ENCODE measurements at regions not wholly inside any gene's neighbourhood (a gene's known extent, or its start where the extent isn't known, plus 50 kb on each side); places are given as distances from the start of the nearest gene placed in this dataset.

- TF ChIP-seq CTCF (IDR thresholded peaks at IDR 0.05; ENCODE audit: low read depth, low read length): no peak
- H3K4me3 ChIP-seq (replicated peaks in 1 of 2; ENCODE audit: low read depth in 2 of 2, low read length in 2 of 2): no peak overlapping the region
- DNase-seq (ENCODE audit: low read depth in 2 of 2): no peak
These were observed 101.1 kb upstream of the RASGRP1 start for GRCh38 chr15:38665586-38666305.

- no peak for DNase-seq (ENCODE audit: low read depth in 2 of 2)
- no peak overlapping the region for H3K4me3 ChIP-seq (replicated peaks in 1 of 2; ENCODE audit: low read depth in 2 of 2, low read length in 2 of 2)
- TF ChIP-seq CTCF (IDR thresholded peaks at IDR 0.05; ENCODE audit: low read depth, low read length): no peak
These were observed 102.4 kb upstream of the RASGRP1 start for GRCh38 chr15:38666865-38667510.

GRCh38 chr15:38667890-38668850 lies 103.6 kb upstream of the RASGRP1 start:
- no peak for DNase-seq (ENCODE audit: low read depth in 2 of 2)

GRCh38 chr15:38668898-38669391 lies 104.3 kb upstream of the RASGRP1 start:
- no peak overlapping the region for H3K4me3 ChIP-seq (replicated peaks in 1 of 2; ENCODE audit: low read depth in 2 of 2, low read length in 2 of 2)
- DNase-seq (ENCODE audit: low read depth in 2 of 2): no peak
- TF ChIP-seq CTCF (IDR thresholded peaks at IDR 0.05; ENCODE audit: low read depth, low read length): no peak

More at GRCh38 chr15:38667890-38668850, 103.6 kb upstream of the RASGRP1 start:
- H3K4me3 ChIP-seq (replicated peaks in 1 of 2; ENCODE audit: low read depth in 2 of 2, low read length in 2 of 2): no peak overlapping the region
- TF ChIP-seq CTCF (IDR thresholded peaks at IDR 0.05; ENCODE audit: low read depth, low read length): no peak

GRCh38 chr15:38670128-38671005 lies 105.8 kb upstream of the RASGRP1 start:
- TF ChIP-seq CTCF (IDR thresholded peaks at IDR 0.05; ENCODE audit: low read depth, low read length): no peak
- H3K4me3 ChIP-seq (replicated peaks in 1 of 2; ENCODE audit: low read depth in 2 of 2, low read length in 2 of 2): no peak overlapping the region
- DNase-seq (ENCODE audit: low read depth in 2 of 2): peak in 1 of 2 donors; percentile 15

GRCh38 chr15:38671006-38671387 lies 106.4 kb upstream of the RASGRP1 start:
- DNase-seq (ENCODE audit: low read depth in 2 of 2): no peak
- no peak overlapping the region for H3K4me3 ChIP-seq (replicated peaks in 1 of 2; ENCODE audit: low read depth in 2 of 2, low read length in 2 of 2)
- no peak for TF ChIP-seq CTCF (IDR thresholded peaks at IDR 0.05; ENCODE audit: low read depth, low read length)

Measured in cardiac fibroblast (primary cell).